ENCODE measurements at regions not wholly inside any gene's neighbourhood (a gene's known extent, or its start where the extent isn't known, plus 50 kb on each side); places are given as distances from the start of the nearest gene placed in this dataset.

DNA sequence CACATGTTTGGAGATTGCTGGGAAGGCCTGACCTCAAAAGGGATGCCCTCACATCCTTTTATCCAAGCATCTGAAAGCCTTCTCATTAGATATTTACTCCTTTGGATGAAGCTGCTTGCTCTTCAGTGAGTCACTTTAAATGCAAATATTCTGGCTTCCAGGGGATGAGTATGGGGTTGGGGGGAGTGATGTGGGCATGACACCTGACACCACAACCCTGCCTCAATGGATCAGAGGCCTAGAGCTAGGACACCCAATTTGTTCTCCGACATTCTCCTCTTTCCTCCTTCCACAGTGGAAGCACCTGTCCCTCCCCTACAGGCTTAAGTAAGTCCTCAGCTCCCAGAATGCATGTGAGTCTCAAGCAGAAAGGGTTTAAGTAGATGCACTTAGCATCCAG lies 238.3 kb downstream of the OMA1 start:
- TF ChIP-seq, protein P1, sequence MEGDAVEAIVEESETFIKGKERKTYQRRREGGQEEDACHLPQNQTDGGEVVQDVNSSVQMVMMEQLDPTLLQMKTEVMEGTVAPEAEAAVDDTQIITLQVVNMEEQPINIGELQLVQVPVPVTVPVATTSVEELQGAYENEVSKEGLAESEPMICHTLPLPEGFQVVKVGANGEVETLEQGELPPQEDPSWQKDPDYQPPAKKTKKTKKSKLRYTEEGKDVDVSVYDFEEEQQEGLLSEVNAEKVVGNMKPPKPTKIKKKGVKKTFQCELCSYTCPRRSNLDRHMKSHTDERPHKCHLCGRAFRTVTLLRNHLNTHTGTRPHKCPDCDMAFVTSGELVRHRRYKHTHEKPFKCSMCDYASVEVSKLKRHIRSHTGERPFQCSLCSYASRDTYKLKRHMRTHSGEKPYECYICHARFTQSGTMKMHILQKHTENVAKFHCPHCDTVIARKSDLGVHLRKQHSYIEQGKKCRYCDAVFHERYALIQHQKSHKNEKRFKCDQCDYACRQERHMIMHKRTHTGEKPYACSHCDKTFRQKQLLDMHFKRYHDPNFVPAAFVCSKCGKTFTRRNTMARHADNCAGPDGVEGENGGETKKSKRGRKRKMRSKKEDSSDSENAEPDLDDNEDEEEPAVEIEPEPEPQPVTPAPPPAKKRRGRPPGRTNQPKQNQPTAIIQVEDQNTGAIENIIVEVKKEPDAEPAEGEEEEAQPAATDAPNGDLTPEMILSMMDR (IDR thresholded peaks at IDR 0.05), result no peak
- no peak for DNase-seq (ENCODE audit: low spot score)
- Histone ChIP-seq H3K36me3 (no peaks in the 10 kb centered on the region), H3K27ac (no peak overlapping the region), H3K4me1 (no peaks in the 10 kb centered on the region), H3K9me3 (no peaks in the 10 kb centered on the region), H3K4me3 (no peak overlapping the region), H3K27me3 (no peaks in the 10 kb centered on the region)

DNA sequence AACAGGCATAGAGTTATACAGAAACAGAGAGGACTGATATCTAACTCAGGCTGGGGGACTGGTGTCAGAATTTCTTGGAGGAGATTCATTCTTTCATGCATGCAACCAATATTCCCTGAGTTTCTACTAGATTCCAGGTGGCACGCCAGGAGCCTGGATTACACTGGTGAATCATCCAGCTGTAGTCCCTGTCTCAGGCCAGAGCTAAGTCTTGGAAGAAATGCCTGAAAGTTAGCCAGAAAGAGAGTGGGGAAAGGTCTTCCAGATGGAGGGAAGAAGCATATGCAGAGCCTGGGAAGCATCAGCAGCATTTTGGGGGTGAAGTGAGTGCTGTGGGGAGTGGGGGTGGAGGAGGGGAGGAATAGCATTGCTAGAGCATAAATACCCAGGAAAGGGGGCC lies 239.1 kb downstream of the OMA1 start:
- Histone ChIP-seq H3K36me3 (no peaks in the 10 kb centered on the region), H3K9me3 (no peaks in the 10 kb centered on the region), H3K4me1 (no peaks in the 10 kb centered on the region), H3K27ac (no peak overlapping the region), H3K4me3 (no peak overlapping the region), H3K27me3 (no peaks in the 10 kb centered on the region)
- TF ChIP-seq, protein P1 (IDR thresholded peaks at IDR 0.05), result no peak
- no peak for DNase-seq (ENCODE audit: low spot score)

DNA sequence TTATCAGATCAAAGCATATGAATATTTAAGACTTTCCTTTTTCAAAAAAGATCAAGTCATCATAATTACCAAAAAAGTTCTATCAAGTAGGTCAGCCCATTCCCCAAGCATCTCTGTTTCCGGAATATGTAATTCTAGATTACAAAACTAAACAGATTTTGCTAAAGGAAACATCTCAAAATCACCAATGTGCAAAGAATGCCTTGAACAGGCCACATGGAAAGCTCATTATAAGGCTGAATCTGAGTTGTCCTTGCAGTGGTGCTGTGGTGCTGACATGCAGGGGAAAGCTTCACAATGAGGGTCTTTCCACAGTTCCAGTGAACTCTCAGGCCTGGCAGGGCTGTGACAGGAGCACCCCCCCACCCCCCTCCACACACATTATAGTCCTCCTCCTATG lies 240.9 kb downstream of the OMA1 start:
- H3K4me1 ChIP-seq, result no peaks in the 10 kb centered on the region
- no peaks in the 10 kb centered on the region for H3K36me3 ChIP-seq
- no peaks in the 10 kb centered on the region for H3K27me3 ChIP-seq
- TF ChIP-seq, protein P1 (IDR thresholded peaks at IDR 0.05), result no peak
- no peak for DNase-seq (ENCODE audit: low spot score)
- no peak overlapping the region for H3K27ac ChIP-seq
- H3K9me3 ChIP-seq, result no peaks in the 10 kb centered on the region
- no peak overlapping the region for H3K4me3 ChIP-seq

DNA sequence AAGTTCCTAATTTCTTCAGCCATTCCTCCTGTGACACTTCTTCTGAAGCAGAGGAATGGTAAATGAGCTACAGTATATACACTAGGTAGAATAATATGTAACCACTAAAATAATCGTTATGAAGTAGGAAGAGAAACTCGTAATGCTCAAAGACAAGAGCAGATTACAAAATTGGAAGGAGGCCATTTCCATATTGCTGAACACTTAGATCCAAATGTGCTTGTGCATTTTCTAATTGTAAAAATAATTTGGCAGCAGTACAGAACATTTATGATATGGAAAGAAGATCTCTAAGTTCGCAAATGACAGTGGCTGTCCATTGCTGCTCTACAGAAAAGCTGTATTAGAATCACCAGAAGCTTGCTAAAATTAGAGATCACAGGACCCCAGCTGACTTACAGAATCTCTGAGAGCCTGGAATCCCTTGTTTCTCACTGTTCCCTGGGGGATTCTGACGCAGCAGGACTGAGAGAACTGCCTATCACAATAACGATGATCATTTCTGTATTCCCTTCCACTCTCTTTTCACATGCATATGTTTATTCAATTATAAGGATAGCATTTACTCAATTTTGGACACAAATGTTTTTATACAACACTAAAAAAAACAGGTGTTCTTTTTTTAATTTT lies 242.1 kb downstream of the OMA1 start:
- TF ChIP-seq, protein P1 (IDR thresholded peaks at IDR 0.05), result no peak
- H3K27me3 ChIP-seq, result no peaks in the 10 kb centered on the region
- H3K36me3 ChIP-seq, result no peaks in the 10 kb centered on the region
- H3K9me3 ChIP-seq, result no peaks in the 10 kb centered on the region
- no peak for DNase-seq (ENCODE audit: low spot score)
- no peak overlapping the region for H3K4me3 ChIP-seq
- no peak overlapping the region for H3K27ac ChIP-seq
- no peaks in the 10 kb centered on the region for H3K4me1 ChIP-seq

- Histone ChIP-seq H3K27me3 (no peaks in the 10 kb centered on the region), H3K36me3 (no peaks in the 10 kb centered on the region), H3K4me3 (no peak overlapping the region), H3K9me3 (no peaks in the 10 kb centered on the region), H3K4me1 (no peaks in the 10 kb centered on the region), H3K27ac (no peak overlapping the region)
- TF ChIP-seq, protein P1 (IDR thresholded peaks at IDR 0.05), result no peak
- no peak for DNase-seq (ENCODE audit: low spot score)
Observed at GRCh38 chr1:58303841-58304240, 242.7 kb downstream of the OMA1 start.

DNA sequence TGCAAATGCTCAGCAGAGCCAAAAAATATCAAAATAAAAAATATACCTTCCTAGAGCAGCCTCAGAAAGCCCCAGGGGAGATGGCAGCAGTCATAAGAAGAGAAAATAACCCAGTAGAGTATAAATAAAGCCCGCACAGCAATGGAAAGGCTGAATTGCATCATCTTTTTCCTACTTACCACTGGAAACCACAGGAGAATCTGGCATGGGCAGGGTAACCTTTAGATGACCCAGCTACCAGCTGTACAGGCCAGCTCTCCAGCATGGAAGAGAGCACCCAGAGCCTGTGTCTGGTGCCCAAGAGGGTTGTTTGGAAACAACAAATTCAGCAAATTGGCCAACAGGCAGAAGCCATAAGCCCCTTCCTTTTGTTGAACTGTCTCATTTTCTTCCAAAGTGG lies 253.1 kb downstream of the OMA1 start:
- TF ChIP-seq, protein P1 (IDR thresholded peaks at IDR 0.05), result no peak
- no peak for DNase-seq (ENCODE audit: low spot score)
- Histone ChIP-seq H3K36me3 (no peaks in the 10 kb centered on the region), H3K27me3 (no peaks in the 10 kb centered on the region), H3K9me3 (no peaks in the 10 kb centered on the region), H3K27ac (no peak overlapping the region), H3K4me1 (no peaks in the 10 kb centered on the region), H3K4me3 (no peak overlapping the region)

Measured in right atrium auricular region (tissue), 2 donors.